Neuronal stem cell (in vitro differentiated cells): ENCODE measurements at regions not wholly inside any gene's neighbourhood (a gene's known extent, or its start where the extent isn't known, plus 50 kb on each side); places are given as distances from the start of the nearest gene placed in this dataset.

Experiments
- DNase-seq: peaks from one replicate; pipeline ENCODE4 v3.0.0-alpha.2; 2013; ENCODE audit warnings: low spot score
- H2AFZ ChIP-seq: one replicate; pipeline ENCODE4 v1.6.1; 2013; ENCODE audit warnings: mild to moderate bottlenecking, low read length, inconsistent platforms
- H2AK5ac ChIP-seq: 2 replicates; pipeline ENCODE4 v1.6.1; 2013; ENCODE audit warnings: low read depth, mild to moderate bottlenecking, inconsistent platforms, low read length, moderate library complexity, mixed read lengths
- H2BK120ac ChIP-seq: 2 replicates; pipeline ENCODE4 v1.6.1; 2013; ENCODE audit warnings: low read depth, mild to moderate bottlenecking, inconsistent platforms, low read length, moderate library complexity, mixed read lengths
- H2BK12ac ChIP-seq: one replicate; pipeline ENCODE4 v1.6.1; 2013; ENCODE audit warnings: low read length, inconsistent platforms
- H2BK15ac ChIP-seq: 2 replicates; pipeline ENCODE4 v1.6.1; 2013; ENCODE audit warnings: mild to moderate bottlenecking, low read length, inconsistent platforms, mixed read lengths
- H2BK5ac ChIP-seq: one replicate; pipeline ENCODE4 v1.6.1; 2013; ENCODE audit warnings: inconsistent platforms, mild to moderate bottlenecking, low read length, moderate library complexity
- H3K14ac ChIP-seq: one replicate; pipeline ENCODE4 v1.6.1; 2013; ENCODE audit warnings: low read length, inconsistent platforms
- H3K18ac ChIP-seq: 2 replicates; pipeline ENCODE4 v1.6.1; 2013; ENCODE audit warnings: low read length, inconsistent platforms
- H3K23ac ChIP-seq: 2 replicates; pipeline ENCODE4 v1.6.1; 2013; ENCODE audit warnings: low read depth, mild to moderate bottlenecking, mixed read lengths, low read length, inconsistent platforms; ENCODE audit not compliant: poor library complexity
- H3K27ac ChIP-seq: replicated peaks from 3 replicates; pipeline ENCODE4 v1.5.1; 2013; ENCODE audit warnings: low read length, inconsistent platforms
- H3K27me3 ChIP-seq, 3 experiments: 2 replicates each; pipeline ENCODE4 v1.6.1; 2013; ENCODE audit warnings: low read length in 3 of 3, mild to moderate bottlenecking in 2 of 3, inconsistent platforms in 1 of 3, low read depth in 1 of 3, mixed read lengths in 1 of 3, moderate library complexity in 1 of 3; ENCODE audit not compliant: control insufficient read depth in 3 of 3, insufficient read depth in 3 of 3
- H3K36me3 ChIP-seq, 2 donors: replicated peaks in 1 of 2; 2 replicates each; pipeline ENCODE4 v1.6.1; 2013; ENCODE audit warnings: low read length in 2 of 2; ENCODE audit not compliant: control insufficient read depth in 2 of 2, insufficient read depth in 2 of 2
- H3K4ac ChIP-seq: 2 replicates; pipeline ENCODE4 v1.6.1; 2013; ENCODE audit warnings: inconsistent platforms, mild to moderate bottlenecking, low read length, moderate library complexity
- H3K4me1 ChIP-seq, 2 donors: 1 replicate in 1 of 2; 2 replicates in 1 of 2; pipeline ENCODE4 v1.6.1; 2013; ENCODE audit warnings: low read length in 2 of 2, low read depth in 1 of 2; ENCODE audit not compliant: control insufficient read depth in 2 of 2, insufficient read depth in 1 of 2
- H3K4me2 ChIP-seq: one replicate; pipeline ENCODE4 v1.6.1; 2013; ENCODE audit warnings: mild to moderate bottlenecking, low read length, inconsistent platforms; ENCODE audit not compliant: insufficient read depth, poor library complexity, severe bottlenecking
- H3K4me3 ChIP-seq, 2 donors: 2 replicates each; pipeline ENCODE4 v1.5.1; 2013; ENCODE audit warnings: low read length in 2 of 2, mild to moderate bottlenecking in 2 of 2, inconsistent platforms in 1 of 2, moderate library complexity in 1 of 2
- H3K79me1 ChIP-seq: one replicate; pipeline ENCODE4 v1.6.1; 2013; ENCODE audit warnings: low read depth, mild to moderate bottlenecking, inconsistent platforms, low read length, moderate library complexity
- H3K9ac ChIP-seq: one replicate; pipeline ENCODE4 v1.6.1; 2013; ENCODE audit warnings: mild to moderate bottlenecking, low read depth, low read length, inconsistent platforms; ENCODE audit not compliant: poor library complexity
- H3K9me3 ChIP-seq, 2 donors: replicated peaks in 1 of 2; 2 replicates each; pipeline versions ENCODE3 to v1.6.1; 2013; ENCODE audit warnings: low read length in 2 of 2, mild to moderate bottlenecking in 2 of 2, inconsistent platforms in 1 of 2, low read depth in 1 of 2, mixed read lengths in 1 of 2, moderate library complexity in 1 of 2; ENCODE audit not compliant: control insufficient read depth in 2 of 2, insufficient read depth in 1 of 2
- H4K8ac ChIP-seq: one replicate; pipeline ENCODE4 v1.6.1; 2013; ENCODE audit warnings: low read depth, mild to moderate bottlenecking, inconsistent platforms, low read length, moderate library complexity
- H4K91ac ChIP-seq: one replicate; pipeline ENCODE4 v1.6.1; 2013; ENCODE audit warnings: low read length, low read depth, mild to moderate bottlenecking, inconsistent platforms; ENCODE audit not compliant: poor library complexity
- WGBS, 2 donors: extraction: QIAGEN DNeasy Blood & Tissue Kit; methylation state at CpG; one replicate each; pipeline ENCODE4 v1.1.7; 2013; ENCODE audit warnings: missing lambda C conversion rate in 2 of 2, mixed read lengths in 1 of 2; ENCODE audit not compliant: insufficient read length in 2 of 2, insufficient replicate concordance in 1 of 2; ENCODE audit errors: extremely low coverage in 2 of 2; 5-methylcytosine and 5-hydroxymethylcytosine counted together

DNA sequence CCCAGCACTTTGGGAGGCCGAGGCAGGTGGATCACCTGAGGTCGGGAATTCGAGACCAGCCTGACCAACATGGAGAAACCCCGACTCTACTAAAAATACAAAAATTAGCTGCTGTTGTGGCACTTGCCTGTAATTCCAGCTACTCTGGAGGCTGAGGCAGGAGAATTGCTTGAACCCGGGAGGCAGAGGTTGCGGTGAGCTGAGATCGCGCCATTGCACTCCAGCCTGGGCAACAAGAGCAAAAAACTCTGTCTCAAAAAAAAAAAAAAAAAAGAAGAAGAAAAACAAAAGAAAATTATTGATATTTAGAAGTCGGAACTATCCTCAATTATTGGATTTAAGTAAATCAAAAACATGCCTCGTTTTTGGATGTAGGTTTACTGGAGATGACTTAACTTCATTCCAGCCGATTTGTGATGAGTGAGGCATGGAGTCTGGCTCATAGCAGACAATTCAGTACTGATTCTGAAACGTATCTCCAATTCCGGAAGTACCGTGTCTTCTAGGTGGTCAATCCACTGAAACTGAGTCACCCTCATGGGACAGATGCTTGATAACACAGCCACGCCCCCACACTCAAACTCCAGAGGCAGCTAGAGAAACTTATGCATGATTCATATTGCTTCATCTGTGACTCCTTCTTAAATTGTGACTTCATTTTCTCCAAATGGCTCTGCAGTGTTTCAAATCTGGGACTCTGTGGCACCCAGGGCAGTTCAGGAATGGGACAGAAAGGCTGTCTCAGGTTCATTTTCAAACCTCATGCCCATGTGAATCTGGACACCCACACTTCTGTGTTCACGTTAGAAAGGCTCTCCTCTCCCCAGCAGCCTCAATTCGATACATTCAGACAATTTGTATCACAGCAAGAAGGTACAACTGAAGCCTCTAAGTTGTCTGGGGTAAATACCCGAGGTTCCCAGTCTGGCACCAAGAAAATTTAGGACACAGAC is 110.4 kb upstream of the ARMC2 start:
- Histone ChIP-seq H3K9ac (no peak overlapping the region), H4K8ac (no peak overlapping the region), H3K27ac (no peak overlapping the region), H3K18ac (no peak overlapping the region), H2BK5ac (no peak overlapping the region), H3K4me3 (no peak overlapping the region), H3K4ac (no peak overlapping the region), H3K23ac (no peak overlapping the region), H2AK5ac (no peak overlapping the region), H3K36me3 (no peaks in the 10 kb centered on the region), H3K14ac (no peak overlapping the region), H3K4me1 (peaks cover 0 to 4% of the 10 kb centered on the region in 2 donors), H3K79me1 (no peaks in the 10 kb centered on the region), H2BK15ac (no peak overlapping the region), H2AFZ (no peak overlapping the region), H2BK120ac (no peak overlapping the region), H3K27me3 (peaks cover 0 to 21% (median 0%) of the 10 kb centered on the region in 3 experiments), H3K4me2 (no peak overlapping the region), H2BK12ac (no peak overlapping the region), H3K9me3 (no peaks in the 10 kb centered on the region), H4K91ac (no peak overlapping the region)
- WGBS, 2 donors = no CpG with 5 or more reads among the region's 18 CpGs
- no peak for DNase-seq

DNA sequence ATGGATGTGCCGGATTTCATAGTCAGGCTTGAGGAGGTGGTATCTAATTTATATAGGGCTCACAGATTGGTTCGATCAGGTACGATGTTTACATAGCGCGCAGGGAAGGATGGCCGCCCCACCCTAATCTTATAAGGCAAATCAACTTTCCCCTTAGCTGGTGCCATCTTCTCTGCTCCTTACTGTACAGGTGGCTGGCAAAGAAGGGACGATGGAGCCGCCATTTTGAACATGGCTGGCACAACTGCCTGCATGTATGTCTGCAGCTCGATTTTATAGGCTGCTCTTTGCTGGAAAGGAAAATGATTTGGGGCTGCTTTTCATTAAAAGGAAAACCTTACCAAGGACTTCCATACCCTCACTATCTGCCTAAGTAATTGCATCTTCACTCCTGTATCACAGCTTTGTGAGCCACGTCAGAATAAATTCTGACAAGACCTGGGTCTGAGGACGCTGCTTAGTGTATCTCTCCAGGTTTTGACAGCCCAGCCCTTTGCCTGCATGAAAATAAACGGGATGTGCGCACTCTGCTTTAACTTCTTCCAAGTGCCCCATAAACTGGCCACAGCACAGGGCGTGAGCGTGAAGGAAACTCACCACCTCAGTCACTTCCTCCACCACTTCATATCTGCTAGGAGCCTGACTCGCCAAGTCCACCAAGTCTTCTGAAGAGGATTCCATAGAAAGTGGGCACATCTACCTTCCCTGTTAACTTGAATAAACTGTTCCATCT is 109.4 kb upstream of the ARMC2 start:
- H3K4me1 ChIP-seq = peaks cover 0 to 4% of the 10 kb centered on the region in 2 donors
- no peak overlapping the region for H2BK12ac ChIP-seq
- no peak overlapping the region for H2AFZ ChIP-seq
- no peak overlapping the region for H3K4me3 ChIP-seq
- DNase-seq = no peak
- peaks cover 0 to 11% (median 0%) of the 10 kb centered on the region in 3 experiments for H3K27me3 ChIP-seq
- H4K91ac ChIP-seq = no peak overlapping the region
- no peak overlapping the region for H3K9ac ChIP-seq
- H3K18ac ChIP-seq = no peak overlapping the region
- H2BK120ac ChIP-seq = no peak overlapping the region
- H3K4me2 ChIP-seq = no peak overlapping the region
- no peaks in the 10 kb centered on the region for H3K79me1 ChIP-seq
- no peak overlapping the region for H2BK15ac ChIP-seq
- no peak overlapping the region for H3K27ac ChIP-seq
- H3K36me3 ChIP-seq = no peaks in the 10 kb centered on the region
- no peak overlapping the region for H3K23ac ChIP-seq
- no peak overlapping the region for H2AK5ac ChIP-seq
- no peak overlapping the region for H4K8ac ChIP-seq
- no peak overlapping the region for H3K4ac ChIP-seq
- H3K14ac ChIP-seq = no peak overlapping the region
- no peak overlapping the region for H2BK5ac ChIP-seq
- no peaks in the 10 kb centered on the region for H3K9me3 ChIP-seq
- WGBS, 2 donors = no CpG with 5 or more reads among the region's 16 CpGs

DNA sequence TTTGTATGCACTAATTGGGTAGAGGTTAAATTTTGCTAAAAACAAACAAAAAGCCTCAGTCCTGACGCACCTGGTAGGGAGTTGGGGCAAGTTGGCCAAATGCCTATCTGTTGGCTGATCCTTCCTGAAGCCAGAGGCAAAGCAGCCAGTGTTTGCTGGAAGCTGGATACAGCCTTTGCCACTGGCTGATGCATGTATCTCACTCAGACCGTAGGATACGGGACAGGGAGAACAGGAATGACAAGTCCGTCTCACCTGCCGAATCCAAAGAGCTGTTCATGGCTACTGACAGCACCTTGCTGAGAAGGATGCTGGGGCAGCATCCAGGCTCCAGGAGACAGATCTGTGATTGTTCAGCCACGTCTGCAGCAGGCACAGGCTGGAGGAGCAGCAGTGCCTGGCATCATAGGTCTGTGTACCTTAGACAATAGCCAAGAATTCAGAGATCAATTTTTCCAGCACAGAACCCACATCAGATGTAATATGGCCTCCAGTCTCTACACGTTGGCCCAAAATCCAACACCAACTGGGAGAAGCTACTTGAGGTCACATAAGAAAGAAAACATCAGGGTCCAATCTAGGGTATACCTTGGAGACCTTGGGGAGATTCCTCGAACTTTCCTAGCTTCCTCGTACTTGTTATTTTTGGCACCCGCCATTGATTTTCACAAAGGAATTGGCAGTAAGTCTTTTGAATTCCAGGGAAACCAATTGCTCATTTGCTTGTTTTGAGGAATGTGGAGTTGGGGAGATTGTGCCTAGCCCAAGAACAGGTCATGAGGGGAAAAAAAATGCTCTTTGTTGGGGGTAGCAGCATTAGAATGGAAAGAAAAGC is 108.5 kb upstream of the ARMC2 start:
- no peaks in the 10 kb centered on the region for H3K79me1 ChIP-seq
- no peak for DNase-seq
- H3K4me1 ChIP-seq = peaks cover 0 to 4% of the 10 kb centered on the region in 2 donors
- H3K4me2 ChIP-seq = no peak overlapping the region
- no peak overlapping the region for H3K4ac ChIP-seq
- peaks cover 0 to 3% (median 0%) of the 10 kb centered on the region in 3 experiments for H3K27me3 ChIP-seq
- no peak overlapping the region for H2AK5ac ChIP-seq
- H3K9ac ChIP-seq = no peak overlapping the region
- no peak overlapping the region for H2AFZ ChIP-seq
- no peak overlapping the region for H3K27ac ChIP-seq
- no peak overlapping the region for H4K8ac ChIP-seq
- H2BK5ac ChIP-seq = no peak overlapping the region
- no peak overlapping the region for H2BK15ac ChIP-seq
- peak overlapping the region in 1 of 2 donors; percentile 33 for H3K4me3 ChIP-seq
- no peak overlapping the region for H3K18ac ChIP-seq
- H3K9me3 ChIP-seq = no peaks in the 10 kb centered on the region
- no peaks in the 10 kb centered on the region for H3K36me3 ChIP-seq
- no peak overlapping the region for H3K14ac ChIP-seq
- no peak overlapping the region for H2BK120ac ChIP-seq
- H3K23ac ChIP-seq = no peak overlapping the region
- no peak overlapping the region for H4K91ac ChIP-seq
- H2BK12ac ChIP-seq = no peak overlapping the region
- no CpG with 5 or more reads among the region's 10 CpGs for WGBS, 2 donors
